SK-N-SH (cell line): ENCODE measurements at regions not wholly inside any gene's neighbourhood (a gene's known extent, or its start where the extent isn't known, plus 50 kb on each side); places are given as distances from the start of the nearest gene placed in this dataset.

Experiments
- CTCF ChIA-PET: fragments of 300-600, 350-600 bp; formaldehyde crosslinking; extraction: SDS; loops from one replicate; lab custom pipeline; 2021; lab: Yijun Ruan, JAX
- POLR2A ChIA-PET: fragments of 350-600 bp; sonication (Branson Sonifier 250); formaldehyde crosslinking; extraction: SDS; loops from one replicate; lab custom pipeline; 2020; ENCODE audit warnings: antibody characterized with exemption, inconsistent platforms; lab: Yijun Ruan, JAX
- DNase-seq: peaks from one replicate; pipeline ENCODE4 v3.0.0; 2012
- H2AFZ ChIP-seq: fragments of 200-600 bp; sonication (generic); 2 replicates; pipeline ENCODE4 v1.8.1; 2016; ENCODE audit warnings: antibody characterized with exemption, mild to moderate bottlenecking, low read depth
- H3F3A ChIP-seq: fragments of 200-600 bp; sonication (generic); replicated peaks from 2 replicates; pipeline ENCODE3; 2016; ENCODE audit warnings: antibody characterized with exemption, mild to moderate bottlenecking; ENCODE audit not compliant: insufficient read depth
- H3K27ac ChIP-seq, 2 experiments: fragments of 200-500 bp in 1 of 2; fragments of 200-600 bp in 1 of 2; sonication (Bioruptor generic) in 1 of 2; sonication (generic), shearing (Covaris generic) in 1 of 2; 2 replicates each; pipeline versions ENCODE4 v1.5.1 to v1.6.1; 2014 to 2016; ENCODE audit warnings: low read depth in 2 of 2, inconsistent platforms in 1 of 2, low read length in 1 of 2, mild to moderate bottlenecking in 1 of 2, mixed read lengths in 1 of 2
- H3K27me3 ChIP-seq: fragments of 200-600 bp; sonication (generic), shearing (Covaris generic); 2 replicates; pipeline ENCODE4 v1.6.1; 2016; ENCODE audit warnings: mixed run types; ENCODE audit not compliant: insufficient read depth
- H3K36me3 ChIP-seq, 2 experiments: fragments of 200-500 bp in 1 of 2; fragments of 200-600 bp in 1 of 2; sonication (Bioruptor generic) in 1 of 2; sonication (generic) in 1 of 2; replicated peaks in 1 of 2; 2 replicates each; pipeline versions ENCODE3 to v1.5.1; 2014 to 2016; ENCODE audit warnings: low read length in 1 of 2, mild to moderate bottlenecking in 1 of 2; ENCODE audit not compliant: insufficient read depth in 2 of 2, control insufficient read depth in 1 of 2
- H3K4me1 ChIP-seq, 2 experiments: fragments of 200-500 bp in 1 of 2; fragments of 200-600 bp in 1 of 2; sonication (Bioruptor generic) in 1 of 2; sonication (generic), shearing (Covaris generic) in 1 of 2; 2 replicates each; pipeline versions ENCODE4 v1.5.1 to v1.6.1; 2014 to 2016; ENCODE audit warnings: low read depth in 1 of 2, low read length in 1 of 2, mixed run types in 1 of 2; ENCODE audit not compliant: insufficient read depth in 2 of 2, control insufficient read depth in 1 of 2
- H3K4me2 ChIP-seq: fragments of 200-600 bp; sonication (generic), shearing (Covaris generic); 2 replicates; pipeline ENCODE4 v1.6.1; 2017; ENCODE audit warnings: mixed run types
- H3K4me3 ChIP-seq, 2 experiments: fragments of 200-500 bp in 1 of 2; fragments of 200-600 bp in 1 of 2; sonication (Bioruptor generic) in 1 of 2; sonication (generic), shearing (Covaris generic) in 1 of 2; 2 replicates each; pipeline versions ENCODE4 v1.5.1 to v1.8.1; 2014 to 2016; ENCODE audit warnings: low read depth in 2 of 2, inconsistent platforms in 1 of 2, low read length in 1 of 2, mild to moderate bottlenecking in 1 of 2, mixed read lengths in 1 of 2, moderate library complexity in 1 of 2
- H3K79me2 ChIP-seq: fragments of 200-600 bp; sonication (generic); 2 replicates; pipeline ENCODE4 v1.8.1; 2017; ENCODE audit warnings: mild to moderate bottlenecking; ENCODE audit not compliant: insufficient read depth
- H3K9ac ChIP-seq: fragments of 200-600 bp; sonication (generic); 2 replicates; pipeline ENCODE4 v1.6.1; 2017; ENCODE audit warnings: mixed run types
- H3K9me2 ChIP-seq: fragments of 200-600 bp; sonication (generic); 2 replicates; pipeline ENCODE4 v1.6.1; 2017; ENCODE audit warnings: mixed run types
- H3K9me3 ChIP-seq: fragments of 200-600 bp; sonication (generic); 2 replicates; pipeline ENCODE4 v1.6.1; 2017; ENCODE audit warnings: mixed run types, mild to moderate bottlenecking, moderate library complexity
- H4K20me1 ChIP-seq: fragments of 200-600 bp; sonication (generic); 2 replicates; pipeline ENCODE4 v1.6.1; 2017; ENCODE audit warnings: mild to moderate bottlenecking, mixed run types; ENCODE audit not compliant: insufficient read depth
- CHD2 ChIP-seq: fragments of 150-350 bp; IDR thresholded peaks from 2 replicates; pipeline ENCODE4 v1.6.1; 2018; ENCODE audit warnings: low read length; ENCODE audit not compliant: partially characterized antibody
- EP300 ChIP-seq, 2 experiments: IDR thresholded peaks; 2 replicates each; pipeline versions ENCODE4 v1.4.0 to v1.6.1; 2012; ENCODE audit warnings: borderline replicate concordance in 1 of 2, low read depth in 1 of 2, low read length in 1 of 2
- FOSL2 ChIP-seq: IDR thresholded peaks from 2 replicates; pipeline ENCODE4 v1.4.0; 2012; ENCODE audit warnings: low read depth, mild to moderate bottlenecking, moderate library complexity, borderline replicate concordance
- GABPA ChIP-seq: IDR thresholded peaks from 2 replicates; pipeline ENCODE4 v1.4.0; 2012; ENCODE audit warnings: low read depth, mild to moderate bottlenecking
- GATA2 ChIP-seq: sonication (generic); formaldehyde crosslinking; IDR thresholded peaks from 2 replicates; pipeline ENCODE4 v1.5.0; 2020; ENCODE audit warnings: mild to moderate bottlenecking, missing genetic modification reagents
- MXI1 ChIP-seq: IDR thresholded peaks from 2 replicates; pipeline ENCODE4 v1.6.1; 2012; ENCODE audit warnings: mild to moderate bottlenecking, low read depth, low read length, improper control_type of control experiment
- NFIC ChIP-seq: IDR thresholded peaks from 2 replicates; pipeline ENCODE4 v1.4.0; 2012; ENCODE audit warnings: borderline replicate concordance
- RFX5 ChIP-seq: IDR thresholded peaks from 2 replicates; pipeline ENCODE4 v1.6.1; 2012; ENCODE audit warnings: mild to moderate bottlenecking, improper control_type of control experiment, low read length
- RXRA ChIP-seq: IDR thresholded peaks from 2 replicates; pipeline ENCODE4 v1.4.0; 2012; ENCODE audit warnings: low read depth, mild to moderate bottlenecking, borderline replicate concordance
- SIN3A ChIP-seq: IDR thresholded peaks from 2 replicates; pipeline ENCODE4 v1.6.1; 2012; ENCODE audit warnings: low read depth, mild to moderate bottlenecking, low read length, moderate library complexity, borderline replicate concordance
- SMC3 ChIP-seq: IDR thresholded peaks from 2 replicates; pipeline ENCODE4 v1.6.1; 2012; ENCODE audit warnings: low read depth, low read length, improper control_type of control experiment
- TEAD4 ChIP-seq: IDR thresholded peaks from 2 replicates; pipeline ENCODE4 v1.4.0; 2012; ENCODE audit warnings: mild to moderate bottlenecking, borderline replicate concordance; ENCODE audit not compliant: insufficient read depth
- USF2 ChIP-seq: fragments of 150-350 bp; IDR thresholded peaks from 2 replicates; pipeline ENCODE4 v1.6.1; 2017; ENCODE audit warnings: antibody characterized with exemption, low read length, low read depth, borderline replicate concordance
- WGBS: methylation state at CpG from one replicate; pipeline ENCODE4 v1.1.6; 2017; ENCODE audit warnings: low lambda C conversion rate; 5-methylcytosine and 5-hydroxymethylcytosine counted together
- TF ChIP-seq, protein P1 (sequence below): fragments of 150-350 bp; IDR thresholded peaks from 2 replicates; pipeline ENCODE4 v1.6.1; 2016; ENCODE audit warnings: mild to moderate bottlenecking, low read depth, low read length
- TF ChIP-seq, protein P2 (sequence below): IDR thresholded peaks from 2 replicates; pipeline ENCODE4; 2012
- TF ChIP-seq, protein P3 (sequence below): fragments of 200-600 bp; sonication (generic); IDR thresholded peaks from 2 replicates; pipeline ENCODE4 v1.6.1; 2017; ENCODE audit warnings: antibody characterized with exemption, mild to moderate bottlenecking, moderate library complexity
- TF ChIP-seq, protein P4 (sequence below): IDR thresholded peaks from 2 replicates; pipeline ENCODE4 v1.4.0; 2012; ENCODE audit warnings: low read depth, borderline replicate concordance

DNA sequence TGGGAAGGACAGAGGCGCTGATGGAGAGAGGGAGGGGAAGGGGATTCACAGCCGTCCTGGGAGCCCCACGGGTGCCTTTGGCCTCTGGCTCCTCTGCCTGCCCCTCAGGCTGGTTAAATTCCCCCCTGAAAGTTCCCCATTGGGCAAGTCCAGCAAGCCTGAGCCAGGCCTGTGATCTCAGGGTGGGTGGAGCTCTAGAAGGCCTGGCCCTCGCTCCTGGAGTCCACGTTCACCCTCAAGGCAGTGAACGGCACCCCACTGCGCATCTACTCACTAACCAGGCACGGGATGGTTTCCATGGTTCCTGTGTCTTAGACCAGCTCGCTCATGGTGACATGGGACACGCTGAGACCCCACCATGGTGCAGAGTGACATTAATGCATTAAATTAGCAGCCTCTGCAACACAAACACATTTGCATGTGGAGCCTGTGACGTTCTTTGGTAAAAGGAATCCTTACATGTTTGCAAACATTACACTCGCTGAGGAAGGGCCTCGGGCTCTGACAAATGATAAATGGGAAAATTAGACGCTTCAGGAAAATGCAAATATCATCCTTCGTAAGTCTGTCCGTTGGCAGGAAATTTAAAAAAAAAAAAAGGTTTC is 452.7 kb downstream of the PREX1 start:
- H2AFZ ChIP-seq: no peak overlapping the region
- H3K27ac ChIP-seq: no peak overlapping the region
- ChIA-PET CTCF (interaction anchor here (0.6 to 2.7 kb wide), 3 partner anchors 245 to 713 kb away, joined by 3 to 9 read pairs (median 3); no protein-coding TSS in a partner anchor), POLR2A (no interaction called here)
- no peak overlapping the region for H3K4me2 ChIP-seq
- no peak overlapping the region for H3K9ac ChIP-seq
- no peaks in the 10 kb centered on the region for H3K9me2 ChIP-seq
- no peaks in the 10 kb centered on the region for H3K36me3 ChIP-seq
- no peaks in the 10 kb centered on the region for H3F3A ChIP-seq
- no peak for DNase-seq
- WGBS: 75% methylated on average over 15 of the region's 16 CpGs
- peaks cover 0 to 3% of the 10 kb centered on the region in 2 experiments; a peak in 2 of 4 replicates for H3K4me1 ChIP-seq
- no peaks in the 10 kb centered on the region for H3K9me3 ChIP-seq
- no peak for TF ChIP-seq GATA2 (CRISPR knock-in tag)
- TF ChIP-seq USF2: no peak
- no peak for TF ChIP-seq SIN3A
- TF ChIP-seq NFIC: no peak
- TF ChIP-seq MXI1: no peak
- TF ChIP-seq RXRA: no peak
- TF ChIP-seq TEAD4: no peak
- TF ChIP-seq SMC3: no peak
- TF ChIP-seq EP300 (IDR thresholded peaks at IDR 0.05; ENCODE audit: borderline replicate concordance in 1 of 2, low read depth in 1 of 2, low read length in 1 of 2): no peak
- no peak for TF ChIP-seq CHD2
- TF ChIP-seq, protein P1, sequence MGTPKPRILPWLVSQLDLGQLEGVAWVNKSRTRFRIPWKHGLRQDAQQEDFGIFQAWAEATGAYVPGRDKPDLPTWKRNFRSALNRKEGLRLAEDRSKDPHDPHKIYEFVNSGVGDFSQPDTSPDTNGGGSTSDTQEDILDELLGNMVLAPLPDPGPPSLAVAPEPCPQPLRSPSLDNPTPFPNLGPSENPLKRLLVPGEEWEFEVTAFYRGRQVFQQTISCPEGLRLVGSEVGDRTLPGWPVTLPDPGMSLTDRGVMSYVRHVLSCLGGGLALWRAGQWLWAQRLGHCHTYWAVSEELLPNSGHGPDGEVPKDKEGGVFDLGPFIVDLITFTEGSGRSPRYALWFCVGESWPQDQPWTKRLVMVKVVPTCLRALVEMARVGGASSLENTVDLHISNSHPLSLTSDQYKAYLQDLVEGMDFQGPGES: no peak
- no peak for TF ChIP-seq RFX5
- no peak for TF ChIP-seq FOSL2
- TF ChIP-seq, protein P2, sequence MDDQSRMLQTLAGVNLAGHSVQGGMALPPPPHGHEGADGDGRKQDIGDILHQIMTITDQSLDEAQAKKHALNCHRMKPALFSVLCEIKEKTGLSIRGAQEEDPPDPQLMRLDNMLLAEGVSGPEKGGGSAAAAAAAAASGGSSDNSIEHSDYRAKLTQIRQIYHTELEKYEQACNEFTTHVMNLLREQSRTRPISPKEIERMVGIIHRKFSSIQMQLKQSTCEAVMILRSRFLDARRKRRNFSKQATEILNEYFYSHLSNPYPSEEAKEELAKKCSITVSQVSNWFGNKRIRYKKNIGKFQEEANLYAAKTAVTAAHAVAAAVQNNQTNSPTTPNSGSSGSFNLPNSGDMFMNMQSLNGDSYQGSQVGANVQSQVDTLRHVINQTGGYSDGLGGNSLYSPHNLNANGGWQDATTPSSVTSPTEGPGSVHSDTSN: no peak
- TF ChIP-seq, protein P3, sequence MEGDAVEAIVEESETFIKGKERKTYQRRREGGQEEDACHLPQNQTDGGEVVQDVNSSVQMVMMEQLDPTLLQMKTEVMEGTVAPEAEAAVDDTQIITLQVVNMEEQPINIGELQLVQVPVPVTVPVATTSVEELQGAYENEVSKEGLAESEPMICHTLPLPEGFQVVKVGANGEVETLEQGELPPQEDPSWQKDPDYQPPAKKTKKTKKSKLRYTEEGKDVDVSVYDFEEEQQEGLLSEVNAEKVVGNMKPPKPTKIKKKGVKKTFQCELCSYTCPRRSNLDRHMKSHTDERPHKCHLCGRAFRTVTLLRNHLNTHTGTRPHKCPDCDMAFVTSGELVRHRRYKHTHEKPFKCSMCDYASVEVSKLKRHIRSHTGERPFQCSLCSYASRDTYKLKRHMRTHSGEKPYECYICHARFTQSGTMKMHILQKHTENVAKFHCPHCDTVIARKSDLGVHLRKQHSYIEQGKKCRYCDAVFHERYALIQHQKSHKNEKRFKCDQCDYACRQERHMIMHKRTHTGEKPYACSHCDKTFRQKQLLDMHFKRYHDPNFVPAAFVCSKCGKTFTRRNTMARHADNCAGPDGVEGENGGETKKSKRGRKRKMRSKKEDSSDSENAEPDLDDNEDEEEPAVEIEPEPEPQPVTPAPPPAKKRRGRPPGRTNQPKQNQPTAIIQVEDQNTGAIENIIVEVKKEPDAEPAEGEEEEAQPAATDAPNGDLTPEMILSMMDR: no peak
- TF ChIP-seq, protein P4, sequence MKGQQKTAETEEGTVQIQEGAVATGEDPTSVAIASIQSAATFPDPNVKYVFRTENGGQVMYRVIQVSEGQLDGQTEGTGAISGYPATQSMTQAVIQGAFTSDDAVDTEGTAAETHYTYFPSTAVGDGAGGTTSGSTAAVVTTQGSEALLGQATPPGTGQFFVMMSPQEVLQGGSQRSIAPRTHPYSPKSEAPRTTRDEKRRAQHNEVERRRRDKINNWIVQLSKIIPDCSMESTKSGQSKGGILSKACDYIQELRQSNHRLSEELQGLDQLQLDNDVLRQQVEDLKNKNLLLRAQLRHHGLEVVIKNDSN: no peak
- no peak for TF ChIP-seq GABPA
- no peaks in the 10 kb centered on the region for H3K79me2 ChIP-seq
- no peaks in the 10 kb centered on the region for H4K20me1 ChIP-seq
- no peaks in the 10 kb centered on the region for H3K27me3 ChIP-seq
- H3K4me3 ChIP-seq: no peak overlapping the region
